Uterus (tissue), 2 donors: ENCODE measurements at regions not wholly inside any gene's neighbourhood (a gene's known extent, or its start where the extent isn't known, plus 50 kb on each side); places are given as distances from the start of the nearest gene placed in this dataset.

Experiments
- CTCF ChIP-seq, 4 experiments: fragments of 200-600 bp in 2 of 4; fragments of 450-650 bp in 2 of 4; sonication (generic) in 2 of 4; IDR thresholded peaks; one replicate each; pipeline ENCODE4 v1.5.1; 2016 to 2019; ENCODE audit warnings: antibody characterized with exemption in 4 of 4, mild to moderate bottlenecking in 2 of 4, moderate library complexity in 1 of 4
- POLR2A ChIP-seq, 2 donors: fragments of 450-650 bp; IDR thresholded peaks; one replicate each; pipeline ENCODE4 v1.6.1; 2016; ENCODE audit warnings: antibody characterized with exemption in 2 of 2, mild to moderate bottlenecking in 1 of 2, moderate library complexity in 1 of 2

DNA sequence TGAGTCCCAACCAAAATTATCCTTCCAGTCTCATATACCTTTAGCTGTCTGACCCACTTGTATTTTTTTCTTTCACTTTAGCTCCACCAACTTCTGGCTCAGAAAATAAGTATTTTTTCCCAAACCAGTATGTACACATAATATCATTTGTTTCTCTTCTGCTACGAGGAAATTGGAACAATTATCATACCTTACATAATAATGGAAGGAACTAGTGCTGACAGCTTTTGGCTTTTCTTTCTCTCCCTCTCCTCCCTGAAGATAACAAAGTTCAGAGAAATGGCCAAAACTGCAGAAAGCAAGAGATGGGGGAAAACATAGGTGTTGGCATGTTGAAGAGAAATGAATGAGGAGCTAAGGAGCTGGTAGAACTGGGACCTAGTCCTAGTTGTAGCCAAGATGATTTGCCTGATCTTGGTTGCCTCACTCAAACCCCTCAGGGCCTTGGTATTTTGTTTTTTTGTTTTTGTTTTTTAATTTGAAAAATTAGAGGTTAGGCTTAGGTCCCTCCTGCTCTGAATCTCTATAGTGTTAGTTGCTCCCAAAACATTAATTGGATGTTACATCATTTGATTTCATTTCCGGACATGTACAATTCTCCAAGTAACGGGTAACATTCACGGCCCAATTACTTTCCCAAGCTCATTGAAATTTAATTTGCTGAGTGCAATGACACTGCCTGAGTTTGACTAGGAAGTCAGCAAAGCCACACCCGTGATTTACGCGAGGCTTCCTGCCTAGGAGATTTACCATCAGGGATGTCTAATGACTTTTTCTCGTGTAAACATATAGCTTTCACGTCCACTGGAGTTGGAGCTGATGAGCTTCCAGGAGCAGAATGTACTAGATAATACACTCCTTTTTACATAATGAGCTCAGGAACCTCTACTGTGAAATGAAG, 291.6 kb downstream of the TLE1 start:
- TF ChIP-seq CTCF (IDR thresholded peaks at IDR 0.05) (no peak), POLR2A (IDR thresholded peaks at IDR 0.05) (no peak)
